Ovary (tissue), 7 donors: ENCODE measurements at regions not wholly inside any gene's neighbourhood (a gene's known extent, or its start where the extent isn't known, plus 50 kb on each side); places are given as distances from the start of the nearest gene placed in this dataset.
A peak's percentile ranks its signal among the peaks of the same experiment; 100 is the strongest.

Experiments
- DNase-seq, 5 donors: peaks; one replicate each; pipeline ENCODE4 v3.0.0-alpha.2; 2019 to 2020
- H3K27ac ChIP-seq, 2 donors: fragments of 200-600 bp; one replicate each; pipeline versions ENCODE4 v1.5.1 to v1.8.0; 2019 to 2022
- H3K27me3 ChIP-seq: fragments of 200-600 bp; one replicate; pipeline ENCODE4 v1.8.0; 2022
- H3K36me3 ChIP-seq: fragments of 200-600 bp; sonication (generic); one replicate; pipeline ENCODE4 v1.5.1; 2019
- H3K4me1 ChIP-seq: one replicate; pipeline ENCODE4 v1.8.1; 2013; ENCODE audit warnings: mild to moderate bottlenecking, moderate library complexity; ENCODE audit not compliant: insufficient read depth
- H3K4me3 ChIP-seq: fragments of 200-600 bp; sonication (generic); one replicate; pipeline ENCODE4 v1.5.1; 2017
- H3K9me3 ChIP-seq, 2 donors: fragments of 200-600 bp in 1 of 2; sonication (generic) in 1 of 2; one replicate each; pipeline versions ENCODE4 v1.5.1 to v1.8.1; 2013 to 2019; ENCODE audit warnings: mild to moderate bottlenecking in 1 of 2, moderate library complexity in 1 of 2
- CTCF ChIP-seq, 3 donors: fragments of 450-650 bp in 2 of 3; fragments of 200-600 bp in 1 of 3; IDR thresholded peaks; one replicate each; pipeline versions ENCODE4 v1.5.1 to v1.8.0; 2016 to 2022; ENCODE audit warnings: antibody characterized with exemption in 3 of 3, mild to moderate bottlenecking in 1 of 3
- EP300 ChIP-seq: sonication (generic); formaldehyde crosslinking; IDR thresholded peaks from one replicate; pipeline ENCODE4 v1.6.1; 2017; ENCODE audit warnings: antibody characterized with exemption
- POLR2A ChIP-seq: fragments of 450-650 bp; IDR thresholded peaks from one replicate; pipeline ENCODE4 v1.6.1; 2017; ENCODE audit warnings: antibody characterized with exemption, mild to moderate bottlenecking, moderate library complexity
- WGBS, 3 donors: extraction: QIAGEN DNeasy Blood & Tissue Kit in 1 of 3; methylation state at CpG; one replicate each; pipeline versions ENCODE4 v1.1.5 to v1.1.7; 2013 to 2017; 5-methylcytosine and 5-hydroxymethylcytosine counted together
- intact Hi-C, 4 donors: fragments of 100-400 bp; cut with DNase I; formaldehyde crosslinking; loops; one replicate each; pipeline versions ENCODE4 v1.11.0 to v1.15.1; 2022 to 2023
- donor health status: DM: no; HTN: no; CAD: no; lungs with moderate emphysema.
- donor health status: DM: no; HTN: no; CAD: no.
- donor health status: Bipolar disorder and iron deficiency.
- donor health status: DM: no; HTN: no; CAD: no.
- donor health status: DM: yes; HTN: yes; CAD: no.

- peaks cover 7% of the 10 kb centered on the region for H3K4me1 ChIP-seq
- no peaks in the 10 kb centered on the region for H3K36me3 ChIP-seq
- intact Hi-C loops, result loop anchor here in 2 of 4 donors (2.0 to 10.0 kb wide), 4 partner anchors 19 to 361 kb away; no protein-coding TSS in a partner anchor
- no peaks in the 10 kb centered on the region for H3K9me3 ChIP-seq
- peak in 3 of 5 donors; percentile 33 to 45 (median 35) for DNase-seq
- TF ChIP-seq CTCF (IDR thresholded peaks at IDR 0.05), result no peak
- TF ChIP-seq EP300, result no peak
- no peak for TF ChIP-seq POLR2A
- 26 to 34% (median 32%) methylated on average over 5 of the region's 5 CpGs for WGBS, 3 donors
- no peaks in the 10 kb centered on the region for H3K27me3 ChIP-seq
- H3K4me3 ChIP-seq, result peak overlapping the region; percentile 12
- H3K27ac ChIP-seq, result peak overlapping the region; percentile 24 to 86
These were observed 288.6 kb upstream of the SORL1-AS1 start for GRCh38 chr11:121741351-121741760.

- H3K36me3 ChIP-seq, result no peaks in the 10 kb centered on the region
- H3K27ac ChIP-seq, result peak overlapping the region; percentile 24 to 86
- H3K27me3 ChIP-seq, result no peaks in the 10 kb centered on the region
- no peaks in the 10 kb centered on the region for H3K9me3 ChIP-seq
- peaks cover 7% of the 10 kb centered on the region for H3K4me1 ChIP-seq
- DNase-seq, result no peak
- 35 to 53% (median 43%) methylated on average over 1 of the region's 1 CpG for WGBS, 3 donors
- intact Hi-C loops, result loop anchor here in 2 of 4 donors (2.0 to 10.0 kb wide), 4 partner anchors 18 to 361 kb away; no protein-coding TSS in a partner anchor
- no peak for TF ChIP-seq CTCF (IDR thresholded peaks at IDR 0.05)
- TF ChIP-seq EP300, result no peak
- TF ChIP-seq POLR2A, result no peak
- no peak overlapping the region for H3K4me3 ChIP-seq
These were observed 288.1 kb upstream of the SORL1-AS1 start for GRCh38 chr11:121740902-121741301.

- intact Hi-C loops, result no loop called here
These were observed 281.1 kb upstream of the SORL1-AS1 start for GRCh38 chr11:121733858-121734257.

GRCh38 chr11:121727942-121728341, 275.2 kb upstream of the SORL1-AS1 start:
- no peak for DNase-seq
- WGBS, 3 donors, result 70 to 91% (median 79%) methylated on average over 1 of the region's 1 CpG
- no peaks in the 10 kb centered on the region for H3K9me3 ChIP-seq
- H3K4me1 ChIP-seq, result peaks cover 2% of the 10 kb centered on the region
- no peaks in the 10 kb centered on the region for H3K27me3 ChIP-seq
- intact Hi-C loops, result loop anchor here in 3 of 4 donors (10.0 kb wide), 3 partner anchors 367 to 477 kb away; no protein-coding TSS in a partner anchor
- H3K4me3 ChIP-seq, result no peak overlapping the region
- TF ChIP-seq POLR2A (no peak), EP300 (no peak), CTCF (IDR thresholded peaks at IDR 0.05) (no peak)
- H3K36me3 ChIP-seq, result no peaks in the 10 kb centered on the region
- no peak overlapping the region for H3K27ac ChIP-seq

More at GRCh38 chr11:121733858-121734257, 281.1 kb upstream of the SORL1-AS1 start:
- TF ChIP-seq POLR2A (no peak), EP300 (no peak), CTCF (IDR thresholded peaks at IDR 0.05) (no peak)
- no peak overlapping the region for H3K27ac ChIP-seq
- WGBS, 3 donors, result 84 to 94% (median 90%) methylated on average over 1 of the region's 1 CpG
- H3K27me3 ChIP-seq, result no peaks in the 10 kb centered on the region
- H3K4me1 ChIP-seq, result no peaks in the 10 kb centered on the region
- no peaks in the 10 kb centered on the region for H3K9me3 ChIP-seq
- DNase-seq, result no peak
- H3K4me3 ChIP-seq, result no peak overlapping the region
- H3K36me3 ChIP-seq, result no peaks in the 10 kb centered on the region
